Uterus (tissue), 3 donors: ENCODE measurements at regions not wholly inside any gene's neighbourhood (a gene's known extent, or its start where the extent isn't known, plus 50 kb on each side); places are given as distances from the start of the nearest gene placed in this dataset.

Experiments used
- DNase-seq, 2 donors: peaks; one replicate each; pipeline ENCODE4 v3.0.0-alpha.2; 2019 to 2020
- H3K27ac ChIP-seq, 2 donors: fragments of 200-600 bp; sonication (generic); 1 replicate in 1 of 2; 2 replicates in 1 of 2; pipeline ENCODE4 v1.5.1; 2016 to 2018
- H3K27me3 ChIP-seq, 2 donors: fragments of 200-600 bp; sonication (generic); one replicate each; pipeline ENCODE4 v1.5.1; 2018 to 2019; ENCODE audit warnings: control low read depth in 1 of 2
- H3K36me3 ChIP-seq, 2 donors: fragments of 200-600 bp; sonication (generic); one replicate each; pipeline ENCODE4 v1.5.1; 2019; ENCODE audit warnings: control low read depth in 1 of 2
- H3K4me1 ChIP-seq, 2 donors: fragments of 200-600 bp; sonication (generic); one replicate each; pipeline ENCODE4 v1.5.1; 2018 to 2019; ENCODE audit warnings: control low read depth in 1 of 2
- H3K4me3 ChIP-seq, 2 donors: fragments of 200-600 bp; sonication (generic); 1 replicate in 1 of 2; 2 replicates in 1 of 2; pipeline ENCODE4 v1.5.1; 2018 to 2019; ENCODE audit warnings: mild to moderate bottlenecking in 1 of 2
- H3K9me3 ChIP-seq, 2 donors: fragments of 200-600 bp; sonication (generic); one replicate each; pipeline ENCODE4 v1.5.1; 2019; ENCODE audit warnings: control low read depth in 1 of 2
- CTCF ChIP-seq, 4 experiments: fragments of 200-600 bp in 2 of 4; fragments of 450-650 bp in 2 of 4; sonication (generic) in 2 of 4; IDR thresholded peaks; one replicate each; pipeline ENCODE4 v1.5.1; 2016 to 2019; ENCODE audit warnings: antibody characterized with exemption in 4 of 4, mild to moderate bottlenecking in 2 of 4, moderate library complexity in 1 of 4
- POLR2A ChIP-seq, 2 donors: fragments of 450-650 bp; IDR thresholded peaks; one replicate each; pipeline ENCODE4 v1.6.1; 2016; ENCODE audit warnings: antibody characterized with exemption in 2 of 2, mild to moderate bottlenecking in 1 of 2, moderate library complexity in 1 of 2
- intact Hi-C: fragments of 100-400 bp; cut with DNase I; formaldehyde crosslinking; loops from one replicate; pipeline ENCODE4 v1.15.1; 2023; ENCODE audit warnings: low total_unique reads
- donor health status: DM: yes; HTN: yes; CAD: no.

GRCh38 chr19:28537079-28537478, 675.9 kb downstream of the UQCRFS1 start:
- TF ChIP-seq POLR2A (IDR thresholded peaks at IDR 0.05): no peak
- TF ChIP-seq CTCF (IDR thresholded peaks at IDR 0.05): no peak
- no peaks in the 10 kb centered on the region for H3K36me3 ChIP-seq
- no peaks in the 10 kb centered on the region for H3K27me3 ChIP-seq
- intact Hi-C loops: no loop called here
- no peak overlapping the region for H3K27ac ChIP-seq
- H3K4me1 ChIP-seq: no peaks in the 10 kb centered on the region
- no peak for DNase-seq
- H3K9me3 ChIP-seq: no peaks in the 10 kb centered on the region
- H3K4me3 ChIP-seq: no peak overlapping the region

- H3K27ac ChIP-seq: no peak overlapping the region
- H3K9me3 ChIP-seq: no peaks in the 10 kb centered on the region
- no peak overlapping the region for H3K4me3 ChIP-seq
- no peaks in the 10 kb centered on the region for H3K4me1 ChIP-seq
- no peaks in the 10 kb centered on the region for H3K36me3 ChIP-seq
- H3K27me3 ChIP-seq: no peaks in the 10 kb centered on the region
- intact Hi-C loops: no loop called here
- TF ChIP-seq CTCF (IDR thresholded peaks at IDR 0.05): no peak
- TF ChIP-seq POLR2A (IDR thresholded peaks at IDR 0.05): no peak
- DNase-seq: no peak
These were observed 677.6 kb downstream of the UQCRFS1 start for GRCh38 chr19:28535352-28535775.

- Histone ChIP-seq H3K36me3 (no peaks in the 10 kb centered on the region), H3K4me1 (no peaks in the 10 kb centered on the region), H3K27ac (no peak overlapping the region), H3K9me3 (no peaks in the 10 kb centered on the region), H3K4me3 (no peak overlapping the region), H3K27me3 (no peaks in the 10 kb centered on the region)
- TF ChIP-seq POLR2A (IDR thresholded peaks at IDR 0.05) (no peak), CTCF (IDR thresholded peaks at IDR 0.05) (no peak)
- intact Hi-C loops: no loop called here
- DNase-seq: no peak
These were observed 678.1 kb downstream of the UQCRFS1 start for GRCh38 chr19:28534766-28535351.

- DNase-seq: no peak
- Histone ChIP-seq H3K4me1 (no peaks in the 10 kb centered on the region), H3K36me3 (no peaks in the 10 kb centered on the region), H3K4me3 (no peak overlapping the region), H3K9me3 (no peaks in the 10 kb centered on the region), H3K27me3 (no peaks in the 10 kb centered on the region), H3K27ac (no peak overlapping the region)
- TF ChIP-seq CTCF (IDR thresholded peaks at IDR 0.05) (no peak), POLR2A (IDR thresholded peaks at IDR 0.05) (no peak)
- intact Hi-C loops: no loop called here
These were observed 680.1 kb downstream of the UQCRFS1 start for GRCh38 chr19:28532765-28533341.

- intact Hi-C loops: no loop called here
- Histone ChIP-seq H3K36me3 (no peaks in the 10 kb centered on the region), H3K27ac (no peak overlapping the region), H3K4me1 (no peaks in the 10 kb centered on the region), H3K9me3 (no peaks in the 10 kb centered on the region), H3K4me3 (no peak overlapping the region), H3K27me3 (no peaks in the 10 kb centered on the region)
- DNase-seq: no peak
- TF ChIP-seq CTCF (IDR thresholded peaks at IDR 0.05) (no peak), POLR2A (IDR thresholded peaks at IDR 0.05) (no peak)
These were observed 681.0 kb downstream of the UQCRFS1 start for GRCh38 chr19:28531979-28532378.
